NOMO-1 treated with dmso at 0.1 percent for 144 hours (cell line): ENCODE measurements at regions not wholly inside any gene's neighbourhood (a gene's known extent, or its start where the extent isn't known, plus 50 kb on each side); places are given as distances from the start of the nearest gene placed in this dataset.

Experiments
- DNase-seq: peaks from one replicate; lab custom pipeline; 2025; ENCODE audit not compliant: unreplicated experiment; lab: John Stamatoyannopoulos, UW

GRCh38 chr4:28351102-28351501 lies 1490.5 kb downstream of the STIM2 start:
- DNase-seq: no peak

GRCh38 chr4:28351826-28352225 lies 1491.2 kb downstream of the STIM2 start:
- no peak for DNase-seq

DNA sequence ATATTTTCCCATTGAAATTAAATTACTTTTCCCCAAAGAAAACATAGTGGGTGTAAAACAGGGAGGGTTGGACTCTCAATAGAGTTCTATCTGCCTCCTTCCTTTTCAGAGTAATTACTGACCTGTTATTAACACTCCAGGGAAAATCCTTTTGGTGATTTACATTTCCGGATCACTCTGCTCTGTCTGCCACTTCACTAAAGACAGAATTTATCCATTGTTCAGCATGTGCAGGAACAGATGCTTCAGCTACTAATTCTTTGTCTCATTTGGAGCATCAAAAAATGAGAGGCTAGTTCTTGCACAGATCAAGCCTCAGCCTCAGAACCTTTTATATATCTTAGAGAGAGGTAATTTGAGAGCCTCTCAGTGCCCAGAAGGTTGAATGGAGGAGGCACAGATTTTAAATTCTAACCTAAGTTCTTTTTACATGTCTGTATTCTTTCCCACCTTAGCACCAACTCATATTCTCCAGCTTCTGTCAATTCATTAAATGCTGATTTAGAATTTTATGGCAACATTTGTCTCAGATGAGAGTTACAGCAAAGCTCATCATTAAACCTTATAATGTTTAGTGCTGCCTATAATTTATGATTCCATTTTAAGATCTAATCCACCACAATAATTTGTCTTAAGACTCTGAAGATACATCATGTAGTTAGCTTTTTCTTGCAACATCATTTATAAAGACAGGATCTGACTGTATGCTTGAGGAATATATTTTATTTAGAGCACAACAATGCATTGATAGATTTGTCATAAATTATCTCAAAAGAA lies 1494.4 kb downstream of the STIM2 start:
- DNase-seq: no peak

GRCh38 chr4:28357990-28358389 lies 1497.3 kb downstream of the STIM2 start:
- DNase-seq: no peak

DNA sequence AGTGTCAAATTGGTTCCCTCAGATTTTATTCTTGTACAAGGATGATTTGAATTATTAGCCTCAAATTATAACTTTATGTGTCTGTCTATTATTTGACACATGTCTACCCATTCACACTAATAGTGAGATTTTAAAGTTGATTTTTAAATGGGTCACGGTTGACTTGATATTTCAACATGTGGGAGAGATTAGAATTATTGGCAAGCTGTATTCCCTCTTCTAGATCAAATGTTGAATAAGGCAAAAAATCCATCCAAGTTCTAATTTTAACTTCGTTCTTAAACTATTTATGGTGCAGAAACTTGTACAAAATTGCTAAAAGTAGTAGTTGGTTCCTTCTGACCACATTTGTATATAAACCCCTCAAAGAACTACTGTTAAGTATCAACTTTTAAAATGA lies 1498.0 kb downstream of the STIM2 start:
- DNase-seq: no peak

- no peak for DNase-seq
These were observed 1500.0 kb downstream of the STIM2 start for GRCh38 chr4:28360681-28361080.

DNA sequence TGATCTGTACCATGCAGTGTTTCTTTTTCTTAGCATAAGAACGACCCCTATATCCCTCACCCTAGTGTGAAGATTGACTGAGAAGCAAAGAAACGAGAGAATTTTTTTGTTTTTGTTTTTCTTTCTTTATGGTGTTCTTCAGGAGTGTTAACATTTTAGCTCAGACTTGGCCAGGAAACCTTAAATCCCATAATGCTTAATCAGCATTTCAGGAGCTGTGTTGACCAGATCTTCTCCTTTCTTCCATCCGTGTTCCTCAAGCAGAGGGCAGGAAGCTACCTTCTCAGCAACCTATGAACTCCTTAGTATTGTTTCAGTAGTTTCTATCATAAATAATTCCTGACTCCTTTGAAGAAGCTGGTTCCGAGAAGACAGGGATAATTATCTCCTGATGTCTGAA lies 1501.5 kb downstream of the STIM2 start:
- no peak for DNase-seq

GRCh38 chr4:28369499-28369898 lies 1508.9 kb downstream of the STIM2 start:
- no peak for DNase-seq

- DNase-seq: no peak
These were observed 1512.5 kb downstream of the STIM2 start for GRCh38 chr4:28373191-28373590.

- no peak for DNase-seq
These were observed 1513.0 kb downstream of the STIM2 start for GRCh38 chr4:28373601-28374000.

DNA sequence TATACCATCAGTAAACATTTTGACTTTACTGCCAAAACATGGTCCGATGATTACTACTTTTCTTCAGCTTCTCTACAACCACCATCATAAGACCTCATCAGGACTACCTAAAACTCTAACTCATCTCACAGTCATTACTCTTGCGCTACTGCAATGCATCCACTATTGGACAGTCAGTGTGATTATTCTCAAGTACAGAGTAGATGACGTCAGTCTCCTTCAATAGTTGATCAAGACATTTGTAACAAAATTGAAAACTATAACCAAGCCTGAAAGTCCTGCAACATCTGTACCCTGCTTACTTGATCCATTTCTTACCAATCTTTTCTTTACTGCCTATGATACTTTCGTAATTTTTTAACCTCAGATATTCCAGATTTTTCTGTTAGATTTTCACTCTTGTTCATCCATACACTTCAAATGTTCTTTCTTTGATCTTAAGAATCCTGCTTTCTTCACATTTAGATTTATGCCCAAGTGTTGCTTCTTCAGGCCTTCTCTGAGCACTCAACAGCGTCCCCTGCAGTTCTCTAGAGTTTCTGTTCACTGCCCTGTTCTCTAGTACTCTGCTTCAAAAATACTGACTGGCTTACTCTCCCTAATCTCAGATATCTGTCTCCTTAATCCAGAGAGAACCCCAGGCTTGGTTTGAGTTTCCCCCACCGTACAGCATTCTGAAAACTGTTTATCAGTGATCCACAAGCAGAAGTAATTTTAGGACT lies 1517.6 kb downstream of the STIM2 start:
- DNase-seq: no peak

GRCh38 chr4:28385801-28386200 lies 1525.2 kb downstream of the STIM2 start:
- DNase-seq: no peak

DNA sequence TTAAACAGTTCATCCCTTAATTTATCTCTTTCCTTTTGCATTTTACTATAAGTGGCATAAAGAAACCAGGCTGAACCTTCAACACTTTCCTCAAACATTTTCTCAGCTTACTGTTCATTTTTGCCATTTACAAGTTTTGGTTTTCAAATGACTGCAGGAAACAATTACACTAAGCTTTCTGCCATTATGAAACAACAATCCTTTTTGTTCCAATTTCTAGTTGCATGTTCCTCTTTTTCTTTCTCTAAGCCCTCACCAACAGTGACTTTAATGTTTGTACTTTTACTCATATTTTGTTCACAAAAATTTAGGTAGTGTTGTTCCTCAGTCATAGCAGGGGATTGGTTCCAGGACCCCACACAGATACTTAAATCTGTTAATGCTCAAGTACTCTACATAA lies 1526.1 kb downstream of the STIM2 start:
- no peak for DNase-seq

DNA sequence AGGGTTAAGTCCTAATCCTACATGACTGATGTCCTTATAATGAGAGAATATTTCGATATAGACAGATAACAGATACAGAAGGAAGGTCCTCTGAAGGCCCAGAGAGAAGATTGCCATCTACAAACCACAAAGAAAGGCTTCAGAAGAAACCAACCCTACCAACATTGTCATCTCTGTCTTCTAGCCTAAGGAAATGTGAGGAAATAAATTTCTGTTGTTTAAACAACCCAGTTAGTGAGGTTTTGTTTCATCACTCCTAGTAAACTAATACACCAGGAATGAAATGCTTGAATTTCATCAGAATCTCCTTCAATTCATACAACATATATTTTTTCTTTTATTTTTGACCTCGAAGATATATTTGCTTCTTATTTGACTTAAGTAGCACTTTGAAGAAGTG lies 1527.8 kb downstream of the STIM2 start:
- no peak for DNase-seq

- DNase-seq: no peak
These were observed 1531.2 kb downstream of the STIM2 start for GRCh38 chr4:28391877-28392276.

DNA sequence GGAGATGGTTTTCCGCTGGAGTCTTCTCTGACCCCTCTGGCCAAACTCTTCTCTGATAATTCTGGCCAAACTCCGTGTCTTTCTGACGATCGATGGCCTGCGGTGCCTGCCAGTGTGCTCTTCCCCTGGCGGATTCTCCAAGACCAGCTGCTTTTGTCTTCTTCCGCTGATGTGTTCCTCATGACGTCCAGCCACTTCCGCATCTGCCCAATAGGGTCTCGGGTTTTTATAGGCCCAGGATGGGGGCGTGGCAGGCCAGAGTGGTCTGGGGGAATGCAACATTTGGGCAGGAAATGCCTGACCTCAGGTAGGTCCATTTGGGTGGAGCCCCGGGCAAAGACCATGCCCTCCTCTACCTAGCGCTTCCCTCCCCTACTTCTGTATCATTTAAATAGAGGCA lies 1542.1 kb downstream of the STIM2 start:
- no peak for DNase-seq

DNA sequence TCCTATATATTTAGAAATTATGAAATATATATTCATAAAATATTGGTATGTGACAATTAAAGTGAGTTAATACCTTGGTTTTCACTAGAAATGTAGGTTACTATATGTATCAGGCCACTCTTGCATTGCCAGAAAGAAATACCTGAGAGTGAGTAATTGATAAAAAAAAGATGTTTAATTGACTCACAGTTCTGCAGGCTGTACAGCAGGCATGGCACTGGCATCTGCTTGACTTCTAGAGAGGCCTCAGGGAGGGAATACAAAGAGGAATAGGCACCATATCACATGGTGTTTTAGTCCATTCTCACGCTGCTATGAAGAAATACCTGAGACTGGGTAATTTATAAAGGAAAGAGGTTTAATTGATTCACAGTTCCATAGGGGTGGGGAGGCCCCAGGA lies 1560.6 kb downstream of the STIM2 start:
- DNase-seq: no peak

DNA sequence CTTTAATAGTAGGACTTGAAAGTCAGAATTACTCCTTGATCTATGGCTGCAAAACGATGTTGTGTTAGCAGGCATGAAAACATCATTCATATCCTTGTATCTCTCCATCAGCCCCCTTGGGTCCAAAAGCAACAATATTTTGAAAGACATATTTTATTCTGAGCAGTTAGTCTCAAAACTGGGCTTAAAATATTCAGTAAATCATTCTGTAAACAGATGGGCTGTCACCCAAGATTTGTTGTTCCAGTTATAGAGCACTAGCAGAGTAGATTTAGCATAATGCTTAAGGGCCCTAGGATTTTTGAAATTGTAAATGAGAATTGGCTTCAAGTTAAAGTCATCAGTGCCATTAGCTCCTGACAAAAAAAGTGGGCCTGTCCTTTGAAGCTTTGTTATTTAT lies 1565.6 kb downstream of the STIM2 start:
- no peak for DNase-seq

GRCh38 chr4:28427306-28428085 lies 1566.9 kb downstream of the STIM2 start:
- DNase-seq: no peak

GRCh38 chr4:28432348-28433025 lies 1571.8 kb downstream of the STIM2 start:
- DNase-seq: no peak

DNA sequence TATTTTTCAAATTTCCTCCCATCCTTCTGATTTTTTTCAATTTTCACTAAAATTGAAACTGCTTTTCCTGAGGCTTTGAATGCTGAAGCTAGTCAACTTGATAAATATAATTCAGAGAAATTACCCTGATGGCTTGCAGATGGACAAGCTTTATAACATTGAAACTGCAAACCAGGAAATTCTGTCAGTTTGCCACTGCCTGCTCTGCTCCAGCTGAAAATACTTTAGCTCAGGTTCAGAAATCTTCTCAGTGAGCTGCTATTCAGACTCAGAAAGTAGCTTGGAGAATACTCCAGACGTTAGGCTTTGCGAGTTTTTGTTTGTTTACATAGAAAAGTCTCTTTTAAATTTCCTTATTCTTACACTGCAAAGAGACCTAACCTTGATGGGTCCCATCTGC lies 1574.7 kb downstream of the STIM2 start:
- no peak for DNase-seq
